Astrocyte (in vitro differentiated cells and primary cell): ENCODE measurements at regions not wholly inside any gene's neighbourhood (a gene's known extent, or its start where the extent isn't known, plus 50 kb on each side); places are given as distances from the start of the nearest gene placed in this dataset.

ENCODE experiments used
- CTCF ChIP-seq: IDR thresholded peaks from 2 replicates; pipeline ENCODE4 v1.5.1; 2011; ENCODE audit warnings: low read depth, mild to moderate bottlenecking, inconsistent platforms, low read length, moderate library complexity; ENCODE audit not compliant: insufficient read depth
- EZH2 ChIP-seq: IDR thresholded peaks from 2 replicates; pipeline ENCODE4 v1.6.1; 2012; ENCODE audit warnings: mild to moderate bottlenecking, low read length, inconsistent platforms; ENCODE audit not compliant: insufficient read depth

GRCh38 chr5:167336161-167336560, 955.3 kb upstream of the WWC1 start:
- TF ChIP-seq CTCF = no peak
- no peak for TF ChIP-seq EZH2
